Glutamatergic neuron (in vitro differentiated cells): ENCODE measurements at regions not wholly inside any gene's neighbourhood (a gene's known extent, or its start where the extent isn't known, plus 50 kb on each side); places are given as distances from the start of the nearest gene placed in this dataset.

ENCODE experiments used
- DNase-seq: peaks from one replicate; pipeline ENCODE4 v3.0.0; 2022
- H3K27ac Mint-ChIP-seq: one replicate; pipeline ENCODE4 v1.8.0; 2020; ENCODE audit warnings: mild to moderate bottlenecking, mixed read lengths, inconsistent platforms; ENCODE audit not compliant: unreplicated experiment
- H3K27me3 Mint-ChIP-seq: one replicate; pipeline ENCODE4 v1.8.0; 2020; ENCODE audit warnings: mild to moderate bottlenecking, moderate library complexity, mixed read lengths, inconsistent platforms; ENCODE audit not compliant: unreplicated experiment
- H3K36me3 Mint-ChIP-seq: one replicate; pipeline ENCODE4 v1.8.0; 2020; ENCODE audit warnings: mild to moderate bottlenecking, mixed read lengths, inconsistent platforms; ENCODE audit not compliant: unreplicated experiment
- H3K4me1 Mint-ChIP-seq: one replicate; pipeline ENCODE4 v1.8.0; 2020; ENCODE audit warnings: mild to moderate bottlenecking, low read depth, mixed read lengths, inconsistent platforms; ENCODE audit not compliant: unreplicated experiment
- H3K4me3 Mint-ChIP-seq: one replicate; pipeline ENCODE4 v1.8.0; 2020; ENCODE audit warnings: mild to moderate bottlenecking, mixed read lengths, inconsistent platforms; ENCODE audit not compliant: unreplicated experiment
- H3K9me3 Mint-ChIP-seq: one replicate; pipeline ENCODE4 v1.8.0; 2020; ENCODE audit warnings: mild to moderate bottlenecking, moderate library complexity, mixed read lengths, inconsistent platforms; ENCODE audit not compliant: unreplicated experiment
- CTCF ChIP-seq: fragments of 200-600 bp; sonication (generic); IDR thresholded peaks from one replicate; pipeline ENCODE4 v1.5.0; 2021; ENCODE audit not compliant: partially characterized antibody, unreplicated experiment

DNA sequence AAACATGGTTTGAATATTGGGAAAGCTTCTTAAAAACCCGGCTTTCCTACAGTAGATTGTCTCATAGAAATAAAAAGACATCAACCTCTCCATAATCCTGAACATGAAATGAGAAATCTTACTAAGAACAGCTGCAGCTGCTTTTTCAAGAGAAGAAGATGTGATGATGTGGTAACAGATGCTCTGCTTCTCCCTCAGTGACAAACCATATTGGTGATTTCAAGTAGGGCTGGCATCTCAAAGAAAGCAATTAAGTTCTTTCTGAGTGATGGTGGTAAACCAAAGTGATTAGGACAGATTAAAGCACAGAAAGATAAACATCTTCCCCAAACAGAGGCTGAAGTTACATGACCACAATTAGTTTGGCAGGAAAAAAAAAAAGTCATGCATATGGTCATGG, 1477.7 kb downstream of the RAPGEF2 start:
- H3K9me3 Mint-ChIP-seq, result peaks cover 1% of the 10 kb centered on the region
- no peaks in the 10 kb centered on the region for H3K27me3 Mint-ChIP-seq
- no peak for DNase-seq
- no peaks in the 10 kb centered on the region for H3K36me3 Mint-ChIP-seq
- H3K27ac Mint-ChIP-seq, result no peak overlapping the region
- no peaks in the 10 kb centered on the region for H3K4me1 Mint-ChIP-seq
- no peak for TF ChIP-seq CTCF
- no peak overlapping the region for H3K4me3 Mint-ChIP-seq

- no peak for TF ChIP-seq CTCF
- DNase-seq, result no peak
Observed at GRCh38 chr4:160592258-160592657, 1489.4 kb downstream of the RAPGEF2 start.

DNA sequence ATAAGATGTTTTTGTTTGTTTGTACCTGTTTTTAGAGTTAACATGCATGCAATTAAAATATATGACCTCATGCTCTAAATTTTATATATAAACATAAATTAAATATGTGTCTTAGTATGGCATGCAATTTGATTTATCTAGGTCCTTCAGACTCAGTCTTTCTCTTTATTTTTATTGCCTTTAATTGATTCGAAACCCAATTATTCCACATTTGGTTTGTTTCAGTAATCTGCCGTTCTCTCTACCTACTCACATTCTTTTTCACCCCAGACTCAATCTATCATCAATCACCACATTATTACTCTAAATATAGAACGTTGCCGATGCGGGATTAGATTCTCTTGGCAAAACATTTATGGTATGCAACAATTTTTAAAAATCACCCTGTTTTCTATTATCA, 1492.8 kb downstream of the RAPGEF2 start:
- no peak for DNase-seq
- Mint-ChIP-seq H3K4me3 (no peak overlapping the region), H3K27ac (no peak overlapping the region), H3K27me3 (no peaks in the 10 kb centered on the region), H3K9me3 (no peaks in the 10 kb centered on the region), H3K36me3 (no peaks in the 10 kb centered on the region), H3K4me1 (no peaks in the 10 kb centered on the region)
- TF ChIP-seq CTCF, result no peak

More at GRCh38 chr4:160592258-160592657, 1489.4 kb downstream of the RAPGEF2 start:
- no peaks in the 10 kb centered on the region for H3K27me3 Mint-ChIP-seq
- H3K4me3 Mint-ChIP-seq, result no peak overlapping the region
- H3K4me1 Mint-ChIP-seq, result no peaks in the 10 kb centered on the region
- H3K36me3 Mint-ChIP-seq, result no peaks in the 10 kb centered on the region
- no peak overlapping the region for H3K27ac Mint-ChIP-seq
- no peaks in the 10 kb centered on the region for H3K9me3 Mint-ChIP-seq

DNA sequence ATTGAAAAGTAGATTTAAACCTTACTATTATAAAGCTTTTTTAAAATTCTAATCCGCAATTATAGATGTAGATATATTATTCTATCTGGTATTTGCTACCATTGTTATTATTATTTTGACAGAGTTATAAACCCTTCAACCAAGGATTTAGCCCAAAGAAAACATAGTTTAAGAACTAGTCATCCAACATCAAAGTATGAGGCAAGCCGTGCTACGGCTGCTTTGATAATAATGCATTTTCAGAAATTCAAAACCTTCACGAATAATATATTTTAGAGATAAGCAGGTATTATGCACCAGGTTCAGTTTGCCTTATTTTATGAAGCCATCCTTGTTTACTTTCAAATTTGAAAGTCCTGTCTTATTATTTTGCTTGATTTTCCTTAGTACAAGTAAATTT, 1501.7 kb downstream of the RAPGEF2 start:
- DNase-seq, result no peak
- Mint-ChIP-seq H3K27me3 (no peaks in the 10 kb centered on the region), H3K9me3 (no peaks in the 10 kb centered on the region), H3K4me1 (no peaks in the 10 kb centered on the region), H3K4me3 (no peak overlapping the region), H3K27ac (no peak overlapping the region), H3K36me3 (no peaks in the 10 kb centered on the region)
- TF ChIP-seq CTCF, result no peak

DNA sequence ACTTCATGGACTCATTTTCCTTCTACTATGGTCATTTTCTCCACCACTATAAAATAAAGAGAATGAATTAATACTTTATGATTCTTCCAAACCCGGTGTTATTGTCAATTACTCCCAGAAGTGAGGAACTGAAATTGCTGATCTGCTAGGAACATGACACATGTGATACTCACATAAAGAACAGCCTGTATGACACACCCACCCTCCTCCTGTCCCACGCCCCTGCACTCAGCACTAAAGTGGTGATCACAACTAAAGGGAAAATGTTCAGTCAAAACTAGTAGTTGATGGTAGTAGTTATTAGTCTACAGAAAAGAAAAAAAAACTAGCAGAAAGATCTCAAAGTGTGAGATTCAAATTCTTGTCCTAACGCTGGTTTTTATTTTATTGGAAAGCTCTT, 1508.3 kb downstream of the RAPGEF2 start:
- Mint-ChIP-seq H3K9me3 (no peaks in the 10 kb centered on the region), H3K27me3 (no peaks in the 10 kb centered on the region), H3K4me1 (no peaks in the 10 kb centered on the region), H3K36me3 (no peaks in the 10 kb centered on the region), H3K4me3 (no peak overlapping the region), H3K27ac (no peak overlapping the region)
- TF ChIP-seq CTCF, result no peak
- no peak for DNase-seq
